Stimulated activated CD4-positive, alpha-beta T cell treated with anti-CD3 and anti-CD28 coated beads, Interleukin-15, amount 100 ng/mL, for 48 hours (primary cell): ENCODE measurements at regions not wholly inside any gene's neighbourhood (a gene's known extent, or its start where the extent isn't known, plus 50 kb on each side); places are given as distances from the start of the nearest gene placed in this dataset.

Experiments
- DNase-seq, 2 donors: peaks; one replicate each; pipeline ENCODE4 v3.0.0-alpha.2; 2020; ENCODE audit warnings: low read depth in 2 of 2

GRCh38 chr12:4049298-4050080, 176.3 kb upstream of the PARP11 start:
- DNase-seq, result no peak

GRCh38 chr12:4047421-4047820, 174.2 kb upstream of the PARP11 start:
- DNase-seq, result no peak

- no peak for DNase-seq
These were observed 173.3 kb upstream of the PARP11 start for GRCh38 chr12:4046495-4046840.

GRCh38 chr12:4045786-4046494, 172.7 kb upstream of the PARP11 start:
- no peak for DNase-seq

- DNase-seq, result no peak
These were observed 171.8 kb upstream of the PARP11 start for GRCh38 chr12:4044736-4045730.

- DNase-seq, result no peak
These were observed 170.9 kb upstream of the PARP11 start for GRCh38 chr12:4044101-4044500.

- DNase-seq, result no peak
These were observed 168.1 kb upstream of the PARP11 start for GRCh38 chr12:4041187-4041885.

- DNase-seq, result no peak
These were observed 166.7 kb upstream of the PARP11 start for GRCh38 chr12:4039931-4040330.

- no peak for DNase-seq
These were observed 164.6 kb upstream of the PARP11 start for GRCh38 chr12:4037747-4038312.

GRCh38 chr12:4036671-4037271, 163.6 kb upstream of the PARP11 start:
- DNase-seq, result no peak

GRCh38 chr12:4034921-4035320, 161.7 kb upstream of the PARP11 start:
- DNase-seq, result no peak

- no peak for DNase-seq
These were observed 159.9 kb upstream of the PARP11 start for GRCh38 chr12:4032924-4033615.

GRCh38 chr12:4031703-4032291, 158.6 kb upstream of the PARP11 start:
- no peak for DNase-seq

GRCh38 chr12:4030929-4031702, 157.9 kb upstream of the PARP11 start:
- peak; percentile 28 to 66 for DNase-seq

GRCh38 chr12:4027412-4027811, 154.2 kb upstream of the PARP11 start:
- peak; percentile 46 to 50 for DNase-seq

GRCh38 chr12:4026517-4026916, 153.3 kb upstream of the PARP11 start:
- no peak for DNase-seq

GRCh38 chr12:4026020-4026358, 152.8 kb upstream of the PARP11 start:
- DNase-seq, result no peak

- no peak for DNase-seq
These were observed 152.2 kb upstream of the PARP11 start for GRCh38 chr12:4025181-4026019.
